Loucy (cell line): ENCODE measurements at regions not wholly inside any gene's neighbourhood (a gene's known extent, or its start where the extent isn't known, plus 50 kb on each side); places are given as distances from the start of the nearest gene placed in this dataset.

Experiments used
- CTCF ChIP-seq: fragments of 200-600 bp; sonication (generic); conservative IDR thresholded peaks from 2 replicates; pipeline ENCODE4 v1.5.1; 2014; ENCODE audit warnings: mild to moderate bottlenecking, antibody characterized with exemption, low read length
- EZH2phosphoT487 ChIP-seq: fragments of 200-600 bp; IDR thresholded peaks from 2 replicates; pipeline ENCODE4 v1.6.1; 2018; ENCODE audit warnings: antibody characterized with exemption, mild to moderate bottlenecking, moderate library complexity, borderline replicate concordance

- TF ChIP-seq CTCF: no peak
- no peak for TF ChIP-seq EZH2phosphoT487
These were observed 112.3 kb downstream of the FAM9B start for GRCh38 chrX:8921615-8922014.
